ENCODE measurements at regions not wholly inside any gene's neighbourhood (a gene's known extent, or its start where the extent isn't known, plus 50 kb on each side); places are given as distances from the start of the nearest gene placed in this dataset.

DNA sequence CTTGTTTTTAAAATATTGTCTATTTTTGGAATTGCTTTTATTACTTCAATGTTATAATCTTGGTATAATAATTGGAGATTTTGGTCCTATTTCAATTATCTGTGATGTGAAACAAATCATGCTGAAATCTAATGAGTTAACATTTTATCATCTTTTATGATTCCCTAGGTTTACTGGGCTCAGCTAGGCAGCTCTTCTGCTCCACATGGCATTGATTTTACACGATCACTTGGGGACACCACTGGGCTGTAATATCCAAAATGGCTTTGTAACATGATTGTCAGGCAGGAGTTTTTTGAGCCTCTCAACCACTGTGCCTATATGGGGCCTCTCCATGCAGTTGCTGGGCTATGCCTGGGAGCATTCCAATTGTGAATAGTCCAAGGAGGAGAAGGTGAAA lies 163.3 kb downstream of the PYDC2 start:
- Mint-ChIP-seq H3K27ac (ENCODE audit: unreplicated experiment) (no peak overlapping the region), H3K9me3 (no peaks in the 10 kb centered on the region), H3K36me3 (ENCODE audit: low read depth) (no peaks in the 10 kb centered on the region), H3K27me3 (ENCODE audit: low read depth) (no peaks in the 10 kb centered on the region), H3K4me1 (peaks cover 6% of the 10 kb centered on the region), H3K4me3 (no peak overlapping the region)
- DNase-seq (ENCODE audit: low read depth, low spot score), result no peak
- TF ChIP-seq, protein P1, sequence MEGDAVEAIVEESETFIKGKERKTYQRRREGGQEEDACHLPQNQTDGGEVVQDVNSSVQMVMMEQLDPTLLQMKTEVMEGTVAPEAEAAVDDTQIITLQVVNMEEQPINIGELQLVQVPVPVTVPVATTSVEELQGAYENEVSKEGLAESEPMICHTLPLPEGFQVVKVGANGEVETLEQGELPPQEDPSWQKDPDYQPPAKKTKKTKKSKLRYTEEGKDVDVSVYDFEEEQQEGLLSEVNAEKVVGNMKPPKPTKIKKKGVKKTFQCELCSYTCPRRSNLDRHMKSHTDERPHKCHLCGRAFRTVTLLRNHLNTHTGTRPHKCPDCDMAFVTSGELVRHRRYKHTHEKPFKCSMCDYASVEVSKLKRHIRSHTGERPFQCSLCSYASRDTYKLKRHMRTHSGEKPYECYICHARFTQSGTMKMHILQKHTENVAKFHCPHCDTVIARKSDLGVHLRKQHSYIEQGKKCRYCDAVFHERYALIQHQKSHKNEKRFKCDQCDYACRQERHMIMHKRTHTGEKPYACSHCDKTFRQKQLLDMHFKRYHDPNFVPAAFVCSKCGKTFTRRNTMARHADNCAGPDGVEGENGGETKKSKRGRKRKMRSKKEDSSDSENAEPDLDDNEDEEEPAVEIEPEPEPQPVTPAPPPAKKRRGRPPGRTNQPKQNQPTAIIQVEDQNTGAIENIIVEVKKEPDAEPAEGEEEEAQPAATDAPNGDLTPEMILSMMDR (conservative IDR thresholded peaks at IDR 0.05), result no peak

DNA sequence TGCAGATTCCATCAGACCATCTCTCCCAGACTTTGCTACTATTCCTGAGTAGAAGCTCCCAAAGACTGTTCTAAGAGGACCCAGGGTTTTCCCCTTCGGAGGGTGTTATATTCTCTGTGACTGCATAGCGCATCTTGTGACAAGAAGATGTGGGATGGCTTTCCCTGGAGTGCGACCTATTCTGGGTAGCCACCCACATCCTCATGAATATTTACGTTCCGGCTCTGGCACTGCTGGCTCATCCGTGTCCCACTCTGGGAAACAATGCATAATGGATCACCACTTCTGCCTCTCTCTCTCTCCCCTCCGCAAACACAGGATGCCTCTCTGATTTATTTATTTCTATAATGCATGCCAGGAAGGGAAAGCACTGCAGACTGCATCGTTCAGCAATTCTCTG lies 166.1 kb downstream of the PYDC2 start:
- Mint-ChIP-seq H3K4me3 (no peak overlapping the region), H3K4me1 (peaks cover 6% of the 10 kb centered on the region), H3K27ac (ENCODE audit: unreplicated experiment) (no peak overlapping the region), H3K27me3 (ENCODE audit: low read depth) (no peaks in the 10 kb centered on the region), H3K36me3 (ENCODE audit: low read depth) (no peaks in the 10 kb centered on the region), H3K9me3 (no peaks in the 10 kb centered on the region)
- DNase-seq (ENCODE audit: low read depth, low spot score), result peak; percentile 3
- TF ChIP-seq, protein P1 (conservative IDR thresholded peaks at IDR 0.05), result no peak

DNA sequence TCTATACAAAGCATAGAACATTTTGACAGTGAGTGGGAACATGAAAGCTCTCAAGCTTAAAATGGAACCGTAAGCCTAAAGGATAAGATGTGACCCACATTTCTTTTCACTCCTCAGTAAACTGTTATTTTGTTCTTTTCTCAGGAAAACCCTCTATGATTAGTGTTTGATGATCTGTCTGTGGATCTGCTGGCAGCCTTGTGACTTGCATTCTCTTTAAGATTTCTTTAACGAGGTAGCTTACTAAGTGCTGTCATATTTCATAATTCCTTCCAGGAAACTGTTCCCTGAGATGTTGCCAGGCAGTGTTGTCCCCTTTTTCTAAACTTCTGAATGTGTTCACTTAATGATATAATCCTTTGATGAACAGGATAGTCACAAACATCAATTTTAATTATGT lies 167.6 kb downstream of the PYDC2 start:
- H3K27me3 Mint-ChIP-seq (ENCODE audit: low read depth), result no peaks in the 10 kb centered on the region
- peaks cover 6% of the 10 kb centered on the region for H3K4me1 Mint-ChIP-seq
- H3K4me3 Mint-ChIP-seq, result no peak overlapping the region
- TF ChIP-seq, protein P1 (conservative IDR thresholded peaks at IDR 0.05), result no peak
- DNase-seq (ENCODE audit: low read depth, low spot score), result no peak
- H3K27ac Mint-ChIP-seq (ENCODE audit: unreplicated experiment), result no peak overlapping the region
- no peaks in the 10 kb centered on the region for H3K36me3 Mint-ChIP-seq (ENCODE audit: low read depth)
- H3K9me3 Mint-ChIP-seq, result no peaks in the 10 kb centered on the region

- TF ChIP-seq, protein P1 (conservative IDR thresholded peaks at IDR 0.05), result no peak
- H3K4me1 Mint-ChIP-seq, result peaks cover 6% of the 10 kb centered on the region
- H3K27ac Mint-ChIP-seq (ENCODE audit: unreplicated experiment), result no peak overlapping the region
- no peaks in the 10 kb centered on the region for H3K36me3 Mint-ChIP-seq (ENCODE audit: low read depth)
- H3K9me3 Mint-ChIP-seq, result no peaks in the 10 kb centered on the region
- DNase-seq (ENCODE audit: low read depth, low spot score), result no peak
- H3K4me3 Mint-ChIP-seq, result no peak overlapping the region
- no peaks in the 10 kb centered on the region for H3K27me3 Mint-ChIP-seq (ENCODE audit: low read depth)
Observed at GRCh38 chr3:191631496-191631895, 170.5 kb downstream of the PYDC2 start.

- no peaks in the 10 kb centered on the region for H3K27me3 Mint-ChIP-seq (ENCODE audit: low read depth)
- H3K4me1 Mint-ChIP-seq, result no peaks in the 10 kb centered on the region
- no peak for DNase-seq (ENCODE audit: low read depth, low spot score)
- no peak overlapping the region for H3K27ac Mint-ChIP-seq (ENCODE audit: unreplicated experiment)
- H3K4me3 Mint-ChIP-seq, result no peak overlapping the region
- H3K36me3 Mint-ChIP-seq (ENCODE audit: low read depth), result no peaks in the 10 kb centered on the region
- H3K9me3 Mint-ChIP-seq, result peaks cover 2% of the 10 kb centered on the region
- TF ChIP-seq, protein P1 (conservative IDR thresholded peaks at IDR 0.05), result no peak
Observed at GRCh38 chr3:191634902-191635301, 173.9 kb downstream of the PYDC2 start.

DNA sequence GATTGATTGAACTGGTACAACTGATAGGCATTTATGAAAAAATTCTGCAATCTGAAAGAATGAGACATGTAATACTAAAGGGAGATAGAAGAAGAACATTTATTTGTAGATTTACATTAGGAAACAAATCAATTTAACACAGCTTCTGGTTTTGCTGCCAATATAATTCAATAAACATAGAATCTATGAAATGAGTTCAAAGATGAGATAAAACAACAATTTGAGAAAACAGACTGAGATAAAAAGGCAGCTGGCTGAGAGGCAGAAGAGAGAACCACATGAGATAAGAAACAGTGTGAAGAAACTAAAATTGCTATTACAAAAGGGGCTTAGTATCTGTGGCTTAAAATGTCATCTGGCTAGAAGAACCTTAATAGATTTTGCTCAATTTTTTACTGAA lies 176.6 kb downstream of the PYDC2 start:
- H3K9me3 Mint-ChIP-seq, result peaks cover 2% of the 10 kb centered on the region
- no peak overlapping the region for H3K27ac Mint-ChIP-seq (ENCODE audit: unreplicated experiment)
- no peaks in the 10 kb centered on the region for H3K4me1 Mint-ChIP-seq
- no peak for DNase-seq (ENCODE audit: low read depth, low spot score)
- H3K27me3 Mint-ChIP-seq (ENCODE audit: low read depth), result no peaks in the 10 kb centered on the region
- H3K36me3 Mint-ChIP-seq (ENCODE audit: low read depth), result no peaks in the 10 kb centered on the region
- no peak overlapping the region for H3K4me3 Mint-ChIP-seq
- TF ChIP-seq, protein P1 (conservative IDR thresholded peaks at IDR 0.05), result no peak
